Small intestine (tissue), 7 donors: ENCODE measurements at regions not wholly inside any gene's neighbourhood (a gene's known extent, or its start where the extent isn't known, plus 50 kb on each side); places are given as distances from the start of the nearest gene placed in this dataset.
A peak's percentile ranks its signal among the peaks of the same experiment; 100 is the strongest.

Experiments
- DNase-seq, 2 donors: peaks; one replicate each; pipeline versions ENCODE4 v3.0.0 to v3.0.0-alpha.2; 2013
- FAIRE-seq: peaks from 2 replicates; lab custom pipeline; 2012; peaks lifted over from hg19 to GRCh38; lab: Jason Lieb, UNC
- H3K27ac ChIP-seq, 3 donors: one replicate each; pipeline ENCODE4 v1.5.1; 2013; ENCODE audit warnings: low read length in 2 of 3, mild to moderate bottlenecking in 2 of 3, control low read depth in 1 of 3, inconsistent platforms in 1 of 3, low read depth in 1 of 3, moderate library complexity in 1 of 3
- H3K27me3 ChIP-seq, 3 donors: one replicate each; pipeline ENCODE4 v1.6.1; 2013; ENCODE audit warnings: low read length in 3 of 3, inconsistent platforms in 1 of 3; ENCODE audit not compliant: control insufficient read depth in 3 of 3, insufficient read depth in 3 of 3
- H3K36me3 ChIP-seq, 3 donors: one replicate each; pipeline ENCODE4 v1.6.1; 2013; ENCODE audit warnings: low read length in 3 of 3, inconsistent platforms in 1 of 3, low read depth in 1 of 3, mild to moderate bottlenecking in 1 of 3, moderate library complexity in 1 of 3; ENCODE audit not compliant: control insufficient read depth in 3 of 3, insufficient read depth in 2 of 3
- H3K4me1 ChIP-seq, 3 donors: one replicate each; pipeline ENCODE4 v1.6.1; 2013; ENCODE audit warnings: low read length in 2 of 3, inconsistent platforms in 1 of 3, low read depth in 1 of 3, mild to moderate bottlenecking in 1 of 3, moderate library complexity in 1 of 3; ENCODE audit not compliant: control insufficient read depth in 3 of 3, insufficient read depth in 2 of 3
- H3K4me3 ChIP-seq, 3 donors: one replicate each; pipeline ENCODE4 v1.5.1; 2013; ENCODE audit warnings: low read length in 3 of 3, control low read depth in 1 of 3, inconsistent platforms in 1 of 3, low read depth in 1 of 3, mild to moderate bottlenecking in 1 of 3, moderate library complexity in 1 of 3
- H3K9me3 ChIP-seq, 2 donors: one replicate each; pipeline ENCODE4 v1.6.1; 2013; ENCODE audit warnings: low read depth in 1 of 2, low read length in 1 of 2; ENCODE audit not compliant: control insufficient read depth in 2 of 2, insufficient read depth in 1 of 2
- WGBS, 3 donors: extraction: QIAGEN DNeasy Blood & Tissue Kit; methylation state at CpG; one replicate each; pipeline ENCODE4 v1.1.7; 2013; 5-methylcytosine and 5-hydroxymethylcytosine counted together
- donor health status: healthy with polysubstance abuse.
- donor health status: control.
- donor health status: control.
- donor health status: Bipolar disorder and iron deficiency.
- donor health status: healthy.

GRCh38 chr1:164186881-164187280 lies 372.1 kb upstream of the PBX1 start:
- no peak for FAIRE-seq
- Histone ChIP-seq H3K4me3 (no peak overlapping the region), H3K4me1 (peaks cover 0 to 9% (median 7%) of the 10 kb centered on the region in 3 donors), H3K9me3 (no peaks in the 10 kb centered on the region), H3K36me3 (no peaks in the 10 kb centered on the region), H3K27me3 (no peaks in the 10 kb centered on the region), H3K27ac (no peak overlapping the region)
- WGBS, 3 donors, result 77 to 84% (median 81%) methylated on average over 5 of the region's 5 CpGs
- DNase-seq, result no peak

GRCh38 chr1:164188497-164188896 lies 370.5 kb upstream of the PBX1 start:
- WGBS, 3 donors, result 7 to 27% (median 26%) methylated on average over 4 of the region's 4 CpGs

GRCh38 chr1:164191191-164191590 lies 367.8 kb upstream of the PBX1 start:
- no peaks in the 10 kb centered on the region for H3K9me3 ChIP-seq
- H3K4me3 ChIP-seq, result no peak overlapping the region
- H3K4me1 ChIP-seq, result peaks cover 0 to 9% (median 2%) of the 10 kb centered on the region in 3 donors
- no peaks in the 10 kb centered on the region for H3K36me3 ChIP-seq
- no peaks in the 10 kb centered on the region for H3K27me3 ChIP-seq
- DNase-seq (no peak), FAIRE-seq (no peak)
- H3K27ac ChIP-seq, result no peak overlapping the region

More at GRCh38 chr1:164188497-164188896, 370.5 kb upstream of the PBX1 start:
- Histone ChIP-seq H3K4me3 (no peak overlapping the region), H3K9me3 (no peaks in the 10 kb centered on the region), H3K27me3 (no peaks in the 10 kb centered on the region), H3K36me3 (no peaks in the 10 kb centered on the region), H3K27ac (no peak overlapping the region), H3K4me1 (peaks cover 0 to 9% (median 2%) of the 10 kb centered on the region in 3 donors)
- DNase-seq, result peak; percentile 64 to 89
- no peak for FAIRE-seq

GRCh38 chr1:164210211-164210739 lies 348.7 kb upstream of the PBX1 start:
- Histone ChIP-seq H3K27me3 (no peaks in the 10 kb centered on the region), H3K36me3 (no peaks in the 10 kb centered on the region)
- 83 to 87% (median 86%) methylated on average over 3 of the region's 3 CpGs for WGBS, 3 donors

GRCh38 chr1:164223378-164223777 lies 335.6 kb upstream of the PBX1 start:
- FAIRE-seq, result no peak
- Histone ChIP-seq H3K27ac (no peak overlapping the region), H3K36me3 (no peaks in the 10 kb centered on the region)

More at GRCh38 chr1:164210211-164210739, 348.7 kb upstream of the PBX1 start:
- H3K27ac ChIP-seq, result no peak overlapping the region
- no peak overlapping the region for H3K4me3 ChIP-seq
- H3K9me3 ChIP-seq, result no peaks in the 10 kb centered on the region
- FAIRE-seq, result no peak
- DNase-seq, result no peak
- peaks cover 0 to 2% (median 0%) of the 10 kb centered on the region in 3 donors for H3K4me1 ChIP-seq

GRCh38 chr1:164225011-164225410 lies 334.0 kb upstream of the PBX1 start:
- Histone ChIP-seq H3K4me3 (no peak overlapping the region), H3K27ac (no peak overlapping the region), H3K27me3 (no peaks in the 10 kb centered on the region), H3K9me3 (no peaks in the 10 kb centered on the region), H3K4me1 (no peaks in the 10 kb centered on the region), H3K36me3 (no peaks in the 10 kb centered on the region)
- WGBS, 3 donors, result 14 to 64% (median 35%) methylated on average over 2 of the region's 2 CpGs
- DNase-seq (peak; percentile 43 to 73), FAIRE-seq (peak; percentile 57)

More at GRCh38 chr1:164223378-164223777, 335.6 kb upstream of the PBX1 start:
- Histone ChIP-seq H3K4me1 (no peaks in the 10 kb centered on the region), H3K4me3 (no peak overlapping the region), H3K27me3 (no peaks in the 10 kb centered on the region), H3K9me3 (no peaks in the 10 kb centered on the region)
- no peak for DNase-seq

- no peak overlapping the region for H3K4me3 ChIP-seq
- WGBS, 3 donors, result 87 to 91% (median 88%) methylated on average over 4 of the region's 4 CpGs
- H3K27ac ChIP-seq, result no peak overlapping the region
- no peaks in the 10 kb centered on the region for H3K4me1 ChIP-seq
- H3K27me3 ChIP-seq, result no peaks in the 10 kb centered on the region
- DNase-seq (no peak), FAIRE-seq (no peak)
- no peaks in the 10 kb centered on the region for H3K9me3 ChIP-seq
- H3K36me3 ChIP-seq, result no peaks in the 10 kb centered on the region
Measured at GRCh38 chr1:164226977-164227376, 332.0 kb upstream of the PBX1 start.

- DNase-seq (no peak), FAIRE-seq (no peak)
- Histone ChIP-seq H3K9me3 (no peaks in the 10 kb centered on the region), H3K36me3 (no peaks in the 10 kb centered on the region), H3K4me1 (no peaks in the 10 kb centered on the region), H3K4me3 (no peak overlapping the region), H3K27me3 (no peaks in the 10 kb centered on the region), H3K27ac (no peak overlapping the region)
- WGBS, 3 donors, result 82 to 89% (median 85%) methylated on average over 6 of the region's 6 CpGs
Measured at GRCh38 chr1:164228928-164229327, 330.1 kb upstream of the PBX1 start.

GRCh38 chr1:164233149-164233548 lies 325.8 kb upstream of the PBX1 start:
- FAIRE-seq, result no peak
- no peak overlapping the region for H3K27ac ChIP-seq
- no peaks in the 10 kb centered on the region for H3K27me3 ChIP-seq
- H3K4me1 ChIP-seq, result no peaks in the 10 kb centered on the region
- no peak for DNase-seq
- H3K36me3 ChIP-seq, result no peaks in the 10 kb centered on the region
- H3K9me3 ChIP-seq, result no peaks in the 10 kb centered on the region
- 29 to 51% (median 44%) methylated on average over 3 of the region's 3 CpGs for WGBS, 3 donors
- H3K4me3 ChIP-seq, result no peak overlapping the region
